ENCODE measurements at regions not wholly inside any gene's neighbourhood (a gene's known extent, or its start where the extent isn't known, plus 50 kb on each side); places are given as distances from the start of the nearest gene placed in this dataset.

DNA sequence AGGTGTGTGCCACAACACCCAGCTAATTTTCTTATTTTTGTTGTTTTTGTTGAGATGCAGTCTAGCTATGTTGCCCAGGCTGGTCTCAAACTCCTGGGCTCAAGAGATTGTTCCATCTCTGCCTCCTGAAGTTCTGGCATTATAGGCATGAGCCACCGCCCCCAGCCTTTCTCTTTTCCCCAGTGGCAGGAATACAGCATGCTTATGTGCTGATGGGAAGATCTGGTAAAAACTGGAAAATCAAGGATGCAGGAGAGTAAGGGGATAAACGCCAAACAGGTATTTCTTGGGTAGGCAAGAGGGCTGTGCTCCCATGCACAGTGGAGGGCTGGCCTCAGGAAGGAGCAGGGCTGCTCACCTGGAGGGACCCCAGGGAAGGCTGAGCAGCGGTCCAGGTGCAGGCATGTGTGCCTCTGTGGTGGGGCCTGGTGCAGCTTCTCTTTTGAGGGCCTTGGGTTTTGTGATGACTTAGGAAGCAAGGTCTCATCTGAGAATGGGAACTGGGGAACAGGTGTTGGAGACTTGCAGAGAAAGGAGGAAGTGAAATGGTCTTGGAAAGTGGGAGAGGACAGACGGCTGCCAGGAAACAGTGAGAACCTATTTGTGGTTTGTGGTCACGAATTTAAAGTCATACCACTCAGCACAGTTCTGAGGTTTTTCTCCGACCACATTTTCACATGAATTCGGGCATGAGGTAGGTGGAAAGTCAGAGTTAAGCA, 106.5 kb downstream of the TEX26 start:
- TF ChIP-seq, protein P1, sequence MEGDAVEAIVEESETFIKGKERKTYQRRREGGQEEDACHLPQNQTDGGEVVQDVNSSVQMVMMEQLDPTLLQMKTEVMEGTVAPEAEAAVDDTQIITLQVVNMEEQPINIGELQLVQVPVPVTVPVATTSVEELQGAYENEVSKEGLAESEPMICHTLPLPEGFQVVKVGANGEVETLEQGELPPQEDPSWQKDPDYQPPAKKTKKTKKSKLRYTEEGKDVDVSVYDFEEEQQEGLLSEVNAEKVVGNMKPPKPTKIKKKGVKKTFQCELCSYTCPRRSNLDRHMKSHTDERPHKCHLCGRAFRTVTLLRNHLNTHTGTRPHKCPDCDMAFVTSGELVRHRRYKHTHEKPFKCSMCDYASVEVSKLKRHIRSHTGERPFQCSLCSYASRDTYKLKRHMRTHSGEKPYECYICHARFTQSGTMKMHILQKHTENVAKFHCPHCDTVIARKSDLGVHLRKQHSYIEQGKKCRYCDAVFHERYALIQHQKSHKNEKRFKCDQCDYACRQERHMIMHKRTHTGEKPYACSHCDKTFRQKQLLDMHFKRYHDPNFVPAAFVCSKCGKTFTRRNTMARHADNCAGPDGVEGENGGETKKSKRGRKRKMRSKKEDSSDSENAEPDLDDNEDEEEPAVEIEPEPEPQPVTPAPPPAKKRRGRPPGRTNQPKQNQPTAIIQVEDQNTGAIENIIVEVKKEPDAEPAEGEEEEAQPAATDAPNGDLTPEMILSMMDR (IDR thresholded peaks at IDR 0.05): no peak
- TF ChIP-seq POLR2A (IDR thresholded peaks at IDR 0.05): no peak

Measured in lower leg skin (tissue), 3 donors.